IPS DF 6.9 (cell line): ENCODE measurements at regions not wholly inside any gene's neighbourhood (a gene's known extent, or its start where the extent isn't known, plus 50 kb on each side); places are given as distances from the start of the nearest gene placed in this dataset.
"Not testable (repeated sequence)": the region's sequence is repeated elsewhere in the genome, so short reads cannot be mapped to it uniquely, and the experiment has no call there.

Experiments
- DNase-seq: peaks from one replicate; pipeline ENCODE4 v3.0.0-alpha.2; 2013; ENCODE audit warnings: low read depth, low spot score
- H3K27ac ChIP-seq: one replicate; pipeline ENCODE4 v1.5.1; 2013; ENCODE audit warnings: low read length, control low read depth
- H3K27me3 ChIP-seq: 2 replicates; pipeline ENCODE4 v1.6.1; 2013; ENCODE audit warnings: mild to moderate bottlenecking, low read length; ENCODE audit not compliant: control insufficient read depth, insufficient read depth
- H3K36me3 ChIP-seq: 2 replicates; pipeline ENCODE4 v1.6.1; 2013; ENCODE audit warnings: low read length; ENCODE audit not compliant: control insufficient read depth, insufficient read depth
- H3K4me1 ChIP-seq: 2 replicates; pipeline ENCODE4 v1.6.1; 2013; ENCODE audit warnings: low read length; ENCODE audit not compliant: control insufficient read depth, insufficient read depth
- H3K4me3 ChIP-seq: 2 replicates; pipeline ENCODE4 v1.5.1; 2013; ENCODE audit warnings: mild to moderate bottlenecking, low read length
- H3K9me3 ChIP-seq: 2 replicates; pipeline ENCODE4 v1.6.1; 2013; ENCODE audit warnings: low read length, inconsistent platforms; ENCODE audit not compliant: control insufficient read depth, insufficient read depth
- WGBS: extraction: QIAGEN DNeasy Blood & Tissue Kit; methylation state at CpG from one replicate; pipeline ENCODE4 v1.1.7; 2013; ENCODE audit warnings: mixed read lengths, missing lambda C conversion rate; ENCODE audit not compliant: insufficient read length, insufficient coverage; 5-methylcytosine and 5-hydroxymethylcytosine counted together

- H3K27me3 ChIP-seq: no peaks in the 10 kb centered on the region
- no peaks in the 10 kb centered on the region for H3K4me1 ChIP-seq
- H3K4me3 ChIP-seq: no peak overlapping the region
- no CpG with 5 or more reads among the region's 7 CpGs for WGBS
- no peaks in the 10 kb centered on the region for H3K36me3 ChIP-seq
- no peaks in the 10 kb centered on the region for H3K9me3 ChIP-seq
- H3K27ac ChIP-seq: no peak overlapping the region
- no peak for DNase-seq
These were observed 200.8 kb upstream of the GIMD1 start for GRCh38 chr4:106569146-106570031.

DNA sequence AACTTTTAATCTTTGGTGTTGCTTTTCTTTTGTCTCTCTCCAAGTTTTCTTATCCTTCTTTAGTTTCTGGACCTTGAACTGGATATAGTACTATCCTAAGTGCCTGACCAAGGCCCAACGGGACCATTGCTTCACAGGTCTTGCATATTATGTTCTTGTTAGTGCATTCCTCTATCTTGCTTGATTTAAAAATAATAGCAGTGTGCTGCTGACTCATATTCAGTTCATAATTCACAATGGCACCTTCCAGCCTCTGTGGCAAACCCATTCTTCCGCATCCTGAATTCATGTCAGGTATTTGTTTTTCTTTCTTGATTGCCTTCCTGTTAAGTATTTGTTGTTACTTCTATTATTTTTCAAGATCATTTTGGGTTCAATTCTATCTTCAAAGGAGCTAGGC lies 197.1 kb upstream of the GIMD1 start:
- Histone ChIP-seq H3K9me3 (no peaks in the 10 kb centered on the region), H3K36me3 (no peaks in the 10 kb centered on the region), H3K27me3 (no peaks in the 10 kb centered on the region), H3K4me1 (no peaks in the 10 kb centered on the region), H3K27ac (no peak overlapping the region), H3K4me3 (no peak overlapping the region)
- WGBS: no CpG with 5 or more reads among the region's 2 CpGs
- DNase-seq: no peak

DNA sequence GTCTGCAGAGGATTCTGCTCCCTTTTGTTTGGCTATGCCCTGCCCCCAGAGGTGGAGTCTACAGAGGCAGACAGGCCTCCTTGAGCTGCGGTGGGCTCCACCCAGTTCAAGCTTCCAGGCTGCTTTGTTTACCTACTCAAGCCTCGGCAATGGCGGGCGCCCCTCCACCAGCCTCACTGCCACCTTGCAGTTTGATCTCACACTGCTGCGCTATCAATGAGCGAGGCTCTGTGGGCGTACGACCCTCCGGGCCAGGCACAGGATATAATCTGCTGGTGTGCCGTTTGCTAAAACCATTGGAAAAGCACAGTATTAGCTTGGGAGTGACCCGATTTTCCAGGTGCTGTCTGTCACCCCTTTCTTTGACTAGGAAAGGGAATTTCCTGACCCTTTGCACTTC lies 195.1 kb upstream of the GIMD1 start:
- H3K27me3 ChIP-seq, DNase-seq, H3K9me3 ChIP-seq, H3K4me3 ChIP-seq, H3K27ac ChIP-seq, H3K4me1 ChIP-seq, H3K36me3 ChIP-seq: not testable (repeated sequence)
- WGBS: no CpG with 5 or more reads among the region's 11 CpGs

DNA sequence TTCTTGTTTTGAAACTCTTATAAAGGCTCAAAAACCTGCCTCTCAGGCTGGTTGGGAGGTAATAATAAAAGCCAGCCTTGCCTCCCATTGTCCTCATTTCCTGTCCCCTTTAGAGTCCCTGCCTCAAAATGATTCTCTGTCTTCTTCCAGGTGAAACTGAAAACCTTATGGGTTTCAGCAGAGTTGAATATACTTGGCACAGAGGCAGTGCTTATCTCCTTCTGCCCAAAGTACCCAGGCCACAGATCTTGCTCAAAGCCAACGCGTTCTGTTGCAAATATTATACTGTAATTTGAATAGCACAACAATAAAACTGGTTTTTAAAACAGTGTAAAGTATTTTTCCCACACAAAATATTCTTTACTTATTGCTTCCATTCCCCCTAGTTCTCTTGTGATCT lies 183.1 kb upstream of the GIMD1 start:
- no CpG with 5 or more reads among the region's 2 CpGs for WGBS
- no peak for DNase-seq
- Histone ChIP-seq H3K4me1 (no peaks in the 10 kb centered on the region), H3K4me3 (no peak overlapping the region), H3K27ac (no peak overlapping the region), H3K9me3 (no peaks in the 10 kb centered on the region), H3K36me3 (no peaks in the 10 kb centered on the region), H3K27me3 (no peaks in the 10 kb centered on the region)

GRCh38 chr4:106548446-106549044 lies 180.0 kb upstream of the GIMD1 start:
- H3K36me3 ChIP-seq: no peaks in the 10 kb centered on the region
- WGBS: 100% methylated on average over 1 of the region's 1 CpG
- DNase-seq: no peak

GRCh38 chr4:106546370-106546769 lies 177.8 kb upstream of the GIMD1 start:
- H3K27me3 ChIP-seq: no peaks in the 10 kb centered on the region
- no peaks in the 10 kb centered on the region for H3K4me1 ChIP-seq
- WGBS: no CpG with 5 or more reads among the region's 1 CpG

More at GRCh38 chr4:106548446-106549044, 180.0 kb upstream of the GIMD1 start:
- Histone ChIP-seq H3K4me1 (no peaks in the 10 kb centered on the region), H3K9me3 (no peaks in the 10 kb centered on the region), H3K4me3 (no peak overlapping the region), H3K27me3 (no peaks in the 10 kb centered on the region), H3K27ac (no peak overlapping the region)

DNA sequence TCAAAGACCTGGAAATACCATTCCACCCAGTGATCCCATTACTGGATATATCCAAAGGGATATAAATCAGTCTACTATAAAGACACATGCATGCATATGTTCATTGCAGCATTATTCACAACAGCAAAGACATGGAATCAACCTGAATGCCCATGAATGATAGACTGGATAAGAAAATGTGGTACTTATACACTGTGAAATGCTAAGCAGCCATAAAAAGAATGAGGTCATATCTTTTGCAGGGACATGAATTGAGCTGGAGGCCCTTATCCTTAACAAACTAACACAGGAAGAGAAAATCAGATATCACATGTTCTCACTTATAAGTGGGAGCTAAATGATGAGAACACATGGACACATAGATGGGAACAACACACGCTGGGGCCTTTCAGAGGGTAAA lies 174.0 kb upstream of the GIMD1 start:
- H3K36me3 ChIP-seq, H3K4me1 ChIP-seq, H3K27me3 ChIP-seq, H3K9me3 ChIP-seq, H3K27ac ChIP-seq, DNase-seq, H3K4me3 ChIP-seq: not testable (repeated sequence)
- no CpG with 5 or more reads among the region's 1 CpG for WGBS

More at GRCh38 chr4:106546370-106546769, 177.8 kb upstream of the GIMD1 start:
- Histone ChIP-seq H3K4me3 (no peak overlapping the region), H3K27ac (no peak overlapping the region), H3K9me3 (no peaks in the 10 kb centered on the region), H3K36me3 (no peaks in the 10 kb centered on the region)
- no peak for DNase-seq

- H3K27ac ChIP-seq: no peak overlapping the region
- H3K27me3 ChIP-seq: no peaks in the 10 kb centered on the region
- no peaks in the 10 kb centered on the region for H3K36me3 ChIP-seq
- no peak for DNase-seq
- no CpG with 5 or more reads among the region's 2 CpGs for WGBS
- H3K9me3 ChIP-seq: no peaks in the 10 kb centered on the region
- no peak overlapping the region for H3K4me3 ChIP-seq
- H3K4me1 ChIP-seq: no peaks in the 10 kb centered on the region
These were observed 172.7 kb upstream of the GIMD1 start for GRCh38 chr4:106541253-106541652.

GRCh38 chr4:106530821-106531220 lies 162.2 kb upstream of the GIMD1 start:
- Histone ChIP-seq H3K4me3 (no peak overlapping the region), H3K27me3 (no peaks in the 10 kb centered on the region), H3K36me3 (no peaks in the 10 kb centered on the region), H3K27ac (no peak overlapping the region), H3K9me3 (no peaks in the 10 kb centered on the region), H3K4me1 (no peaks in the 10 kb centered on the region)
- DNase-seq: no peak

DNA sequence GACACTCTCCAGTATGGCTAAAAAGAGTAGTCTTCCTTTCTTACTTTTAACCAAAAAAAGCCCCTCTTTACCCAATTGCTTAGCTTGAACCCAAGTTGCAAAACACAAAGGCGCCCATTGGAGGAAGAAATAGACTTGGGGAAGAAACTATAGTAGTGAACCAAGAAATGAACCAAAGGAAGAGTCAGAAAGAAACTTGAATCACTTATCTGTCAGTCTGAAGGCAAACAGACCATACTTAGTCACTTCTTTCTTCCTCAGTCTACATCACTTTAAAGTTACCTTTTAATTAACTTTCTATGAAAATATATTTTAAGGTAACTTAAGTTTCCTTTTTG lies 161.4 kb upstream of the GIMD1 start:
- H3K27me3 ChIP-seq: no peaks in the 10 kb centered on the region
- no peaks in the 10 kb centered on the region for H3K9me3 ChIP-seq
- H3K4me1 ChIP-seq: no peaks in the 10 kb centered on the region; the same call in 1 of the 2 replicates
- no peak overlapping the region for H3K27ac ChIP-seq
- no CpG with 5 or more reads among the region's 1 CpG for WGBS
- H3K4me3 ChIP-seq: no peak overlapping the region
- no peaks in the 10 kb centered on the region for H3K36me3 ChIP-seq
- no peak for DNase-seq
